NCI-H2029 (cell line): ENCODE measurements at regions not wholly inside any gene's neighbourhood (a gene's known extent, or its start where the extent isn't known, plus 50 kb on each side); places are given as distances from the start of the nearest gene placed in this dataset.
A peak's percentile ranks its signal among the peaks of the same experiment; 100 is the strongest.

Source experiments
- DNase-seq: peaks from one replicate; lab custom pipeline; 2025; lab: John Stamatoyannopoulos, UW

GRCh38 chr5:3736466-3736865 is 140.8 kb downstream of the IRX1 start:
- no peak for DNase-seq

- no peak for DNase-seq
These were observed 141.3 kb downstream of the IRX1 start for GRCh38 chr5:3736926-3737325.

- no peak for DNase-seq
These were observed 143.3 kb downstream of the IRX1 start for GRCh38 chr5:3738919-3739318.

GRCh38 chr5:3740546-3741373 is 145.1 kb downstream of the IRX1 start:
- peak; percentile 23 for DNase-seq

GRCh38 chr5:3741374-3741770 is 145.7 kb downstream of the IRX1 start:
- peak; percentile 62 for DNase-seq

GRCh38 chr5:3742750-3743149 is 147.1 kb downstream of the IRX1 start:
- no peak for DNase-seq

- no peak for DNase-seq
These were observed 156.2 kb downstream of the IRX1 start for GRCh38 chr5:3751846-3752245.

GRCh38 chr5:3778000-3778550 is 182.4 kb downstream of the IRX1 start:
- DNase-seq: no peak

- DNase-seq: no peak
These were observed 183.3 kb downstream of the IRX1 start for GRCh38 chr5:3778945-3779344.

GRCh38 chr5:3780278-3780677 is 184.6 kb downstream of the IRX1 start:
- DNase-seq: no peak

- no peak for DNase-seq
These were observed 185.3 kb downstream of the IRX1 start for GRCh38 chr5:3780907-3781306.

- DNase-seq: no peak
These were observed 189.2 kb downstream of the IRX1 start for GRCh38 chr5:3784854-3785253.

GRCh38 chr5:3786165-3786564 is 190.5 kb downstream of the IRX1 start:
- DNase-seq: no peak

GRCh38 chr5:3786891-3787430 is 191.3 kb downstream of the IRX1 start:
- no peak for DNase-seq

- DNase-seq: no peak
These were observed 192.0 kb downstream of the IRX1 start for GRCh38 chr5:3787604-3788003.

GRCh38 chr5:3789519-3790193 is 194.0 kb downstream of the IRX1 start:
- DNase-seq: no peak

GRCh38 chr5:3793162-3793561 is 197.5 kb downstream of the IRX1 start:
- no peak for DNase-seq

GRCh38 chr5:3794611-3795010 is 199.0 kb downstream of the IRX1 start:
- DNase-seq: no peak

GRCh38 chr5:3796736-3797135 is 201.1 kb downstream of the IRX1 start:
- no peak for DNase-seq

- no peak for DNase-seq
These were observed 206.3 kb downstream of the IRX1 start for GRCh38 chr5:3801967-3802366.

GRCh38 chr5:3809455-3809854 is 213.8 kb downstream of the IRX1 start:
- no peak for DNase-seq

GRCh38 chr5:3811116-3811515 is 215.5 kb downstream of the IRX1 start:
- no peak for DNase-seq

- no peak for DNase-seq
These were observed 223.0 kb downstream of the IRX1 start for GRCh38 chr5:3818624-3819023.
